DND-41 (cell line): ENCODE measurements at regions not wholly inside any gene's neighbourhood (a gene's known extent, or its start where the extent isn't known, plus 50 kb on each side); places are given as distances from the start of the nearest gene placed in this dataset.

Experiments used
- EZH2 ChIP-seq: IDR thresholded peaks from 3 replicates; pipeline ENCODE4 v1.6.1; 2012; ENCODE audit warnings: borderline replicate concordance, low read depth, mild to moderate bottlenecking, moderate library complexity, low read length, inconsistent platforms; ENCODE audit not compliant: severe bottlenecking
- TF ChIP-seq, protein P1 (sequence below): IDR thresholded peaks from 2 replicates; pipeline ENCODE4 v1.5.1; 2012; ENCODE audit warnings: borderline replicate concordance, low read length, moderate library complexity, mild to moderate bottlenecking; ENCODE audit not compliant: poor library complexity, severe bottlenecking; ENCODE audit errors: extremely low read depth

DNA sequence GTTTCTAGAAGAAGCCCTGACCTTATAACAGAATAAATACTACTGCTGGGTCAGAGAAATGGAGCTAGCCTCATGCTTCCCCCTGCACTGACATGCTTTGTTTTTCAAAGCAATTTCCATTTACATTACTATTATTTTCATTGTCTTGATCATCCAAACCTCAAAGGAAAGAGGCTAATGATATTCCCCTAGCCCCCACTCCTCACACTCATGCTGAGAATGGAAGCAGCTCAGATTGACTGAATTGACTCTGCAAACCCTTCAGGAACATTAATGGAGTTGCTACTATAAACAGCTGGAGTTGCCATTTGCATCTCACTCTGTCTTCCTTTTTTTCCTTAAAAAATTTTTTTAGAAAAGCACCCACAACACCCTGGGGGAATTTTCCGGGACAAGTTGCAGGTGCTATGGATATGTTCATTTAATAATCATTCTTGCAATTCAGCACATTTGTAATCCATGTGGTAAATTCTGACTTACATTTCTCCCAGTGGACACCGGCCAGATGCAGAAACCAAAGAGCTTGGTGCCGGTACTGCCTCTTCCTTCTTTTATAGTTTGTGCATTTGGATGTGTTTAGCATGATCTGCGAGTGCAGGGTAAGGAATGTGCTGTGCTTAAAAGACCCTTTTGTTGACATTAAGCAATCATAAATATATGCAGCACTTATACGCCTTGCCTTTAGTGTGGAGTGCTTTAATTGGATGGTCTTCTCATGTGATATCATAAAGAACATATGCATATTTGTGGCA, 103.3 kb upstream of the OSR1 start:
- TF ChIP-seq, protein P1, sequence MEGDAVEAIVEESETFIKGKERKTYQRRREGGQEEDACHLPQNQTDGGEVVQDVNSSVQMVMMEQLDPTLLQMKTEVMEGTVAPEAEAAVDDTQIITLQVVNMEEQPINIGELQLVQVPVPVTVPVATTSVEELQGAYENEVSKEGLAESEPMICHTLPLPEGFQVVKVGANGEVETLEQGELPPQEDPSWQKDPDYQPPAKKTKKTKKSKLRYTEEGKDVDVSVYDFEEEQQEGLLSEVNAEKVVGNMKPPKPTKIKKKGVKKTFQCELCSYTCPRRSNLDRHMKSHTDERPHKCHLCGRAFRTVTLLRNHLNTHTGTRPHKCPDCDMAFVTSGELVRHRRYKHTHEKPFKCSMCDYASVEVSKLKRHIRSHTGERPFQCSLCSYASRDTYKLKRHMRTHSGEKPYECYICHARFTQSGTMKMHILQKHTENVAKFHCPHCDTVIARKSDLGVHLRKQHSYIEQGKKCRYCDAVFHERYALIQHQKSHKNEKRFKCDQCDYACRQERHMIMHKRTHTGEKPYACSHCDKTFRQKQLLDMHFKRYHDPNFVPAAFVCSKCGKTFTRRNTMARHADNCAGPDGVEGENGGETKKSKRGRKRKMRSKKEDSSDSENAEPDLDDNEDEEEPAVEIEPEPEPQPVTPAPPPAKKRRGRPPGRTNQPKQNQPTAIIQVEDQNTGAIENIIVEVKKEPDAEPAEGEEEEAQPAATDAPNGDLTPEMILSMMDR = no peak
- no peak for TF ChIP-seq EZH2
